OCI-LY7 (cell line): ENCODE measurements at regions not wholly inside any gene's neighbourhood (a gene's known extent, or its start where the extent isn't known, plus 50 kb on each side); places are given as distances from the start of the nearest gene placed in this dataset.

Experiments used
- BruUV-seq: library from RNA; stranded (reverse); fragments of 400-500 nt; replicated peaks from 2 replicates; lab custom pipeline; 2021; lab: Mats Ljungman, UMichigan
- CTCF ChIA-PET: fragments of 300-600 bp; sonication (Branson Sonifier 250); formaldehyde crosslinking; loops from one replicate; lab custom pipeline; 2022; ENCODE audit warnings: antibody characterized with exemption; ENCODE audit not compliant: unreplicated experiment; lab: Charles Lee
- POLR2A ChIA-PET: fragments of 300-600 bp; sonication (Branson Sonifier 250); formaldehyde crosslinking; loops from one replicate; lab custom pipeline; 2022; ENCODE audit warnings: antibody characterized with exemption; lab: Charles Lee
- DNase-seq: peaks from one replicate; pipeline ENCODE4 v3.0.0-alpha.2; 2015; ENCODE audit warnings: low spot score
- H2AFZ ChIP-seq: fragments of 200-600 bp; sonication (generic), shearing (Covaris generic); 2 replicates; pipeline ENCODE4 v1.6.1; 2014; ENCODE audit warnings: mild to moderate bottlenecking, antibody characterized with exemption, low read length, moderate library complexity
- H3K27ac ChIP-seq: fragments of 200-600 bp; sonication (generic); 2 replicates; pipeline ENCODE4 v1.5.1; 2014; ENCODE audit warnings: mixed run types, low read depth, mild to moderate bottlenecking, moderate library complexity, low read length, inconsistent platforms; ENCODE audit not compliant: poor library complexity, severe bottlenecking
- H3K36me3 ChIP-seq: fragments of 200-600 bp; sonication (generic); 2 replicates; pipeline ENCODE4 v1.6.1; 2014; ENCODE audit warnings: mild to moderate bottlenecking, antibody characterized with exemption, low read length, moderate library complexity, mixed read lengths; ENCODE audit not compliant: insufficient read depth
- H3K4me1 ChIP-seq: fragments of 200-600 bp; sonication (generic); 2 replicates; pipeline ENCODE4 v1.5.1; 2014; ENCODE audit warnings: mild to moderate bottlenecking, low read length; ENCODE audit not compliant: insufficient read depth, poor library complexity, severe bottlenecking
- H3K4me2 ChIP-seq: fragments of 200-600 bp; sonication (generic); 2 replicates; pipeline ENCODE4 v1.6.1; 2014; ENCODE audit warnings: mild to moderate bottlenecking, low read length
- H3K4me3 ChIP-seq: fragments of 200-600 bp; sonication (generic); 2 replicates; pipeline ENCODE4 v1.5.1; 2014; ENCODE audit warnings: mild to moderate bottlenecking, low read depth, low read length; ENCODE audit not compliant: poor library complexity, severe bottlenecking
- H3K79me2 ChIP-seq: fragments of 200-600 bp; sonication (generic); 2 replicates; pipeline ENCODE4 v1.6.1; 2016; ENCODE audit warnings: low read depth, mild to moderate bottlenecking, low read length, moderate library complexity, mixed read lengths; ENCODE audit not compliant: insufficient read depth
- H3K9me2 ChIP-seq: fragments of 200-600 bp; sonication (generic); 2 replicates; pipeline ENCODE4 v1.6.1; 2016; ENCODE audit warnings: mild to moderate bottlenecking, low read length, mixed read lengths; ENCODE audit not compliant: insufficient read depth
- H3K9me3 ChIP-seq: fragments of 200-600 bp; sonication (generic); 2 replicates; pipeline ENCODE4 v1.6.1; 2014; ENCODE audit warnings: mild to moderate bottlenecking, mixed run types, low read length, mixed read lengths
- H4K20me1 ChIP-seq: fragments of 200-600 bp; sonication (generic); 2 replicates; pipeline ENCODE4 v1.6.1; 2014; ENCODE audit warnings: mild to moderate bottlenecking, antibody characterized with exemption, low read length, moderate library complexity, mixed read lengths; ENCODE audit not compliant: insufficient read depth
- EZH2phosphoT487 ChIP-seq: fragments of 200-600 bp; sonication (generic); IDR thresholded peaks from 2 replicates; pipeline ENCODE4 v1.6.1; 2018; ENCODE audit warnings: low read depth, borderline replicate concordance, mild to moderate bottlenecking, mixed run types, antibody characterized with exemption, low read length, moderate library complexity, mixed read lengths
- intact Hi-C: fragments of 100-400 bp; cut with micrococcal nuclease; formaldehyde crosslinking; loops from one replicate; pipeline ENCODE4 v1.10.0; 2022; ENCODE audit not compliant: unreplicated experiment
- TF ChIP-seq, protein P1 (sequence below): fragments of 200-600 bp; sonication (generic); conservative IDR thresholded peaks from 2 replicates; pipeline ENCODE4 v1.5.1; 2014; ENCODE audit warnings: mild to moderate bottlenecking, antibody characterized with exemption, low read length, moderate library complexity, mixed read lengths

DNA sequence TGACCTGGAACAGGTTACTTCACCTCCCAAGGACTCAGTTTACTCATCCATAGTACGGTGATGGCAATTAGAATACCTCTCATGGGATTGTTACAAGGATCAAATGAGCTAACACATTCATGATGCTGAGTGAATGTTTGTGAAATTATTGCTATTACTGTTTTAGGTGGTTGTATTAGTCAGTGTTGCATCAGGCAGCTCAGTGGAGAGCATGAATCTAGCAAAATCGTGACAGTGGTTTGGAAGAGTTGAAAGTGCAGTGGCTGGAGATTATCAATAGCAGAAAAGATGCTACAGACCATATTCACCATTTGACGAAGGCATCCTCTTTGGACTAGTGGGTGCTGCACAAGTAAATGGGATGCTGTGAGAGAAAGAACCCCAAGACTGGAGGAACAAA, 50.4 kb upstream of the CTNNBL1 start:
- ChIA-PET CTCF (no interaction called here), POLR2A (no interaction called here)
- H3K4me1 ChIP-seq: no peaks in the 10 kb centered on the region
- BruUV-seq: no TSS peak
- no peaks in the 10 kb centered on the region for H3K36me3 ChIP-seq
- no peaks in the 10 kb centered on the region for H3K9me2 ChIP-seq
- H3K4me2 ChIP-seq: no peak overlapping the region
- intact Hi-C loops: no loop called here
- no peak overlapping the region for H3K4me3 ChIP-seq
- no peaks in the 10 kb centered on the region for H3K9me3 ChIP-seq
- H3K79me2 ChIP-seq: no peaks in the 10 kb centered on the region
- no peak for TF ChIP-seq EZH2phosphoT487
- TF ChIP-seq, protein P1, sequence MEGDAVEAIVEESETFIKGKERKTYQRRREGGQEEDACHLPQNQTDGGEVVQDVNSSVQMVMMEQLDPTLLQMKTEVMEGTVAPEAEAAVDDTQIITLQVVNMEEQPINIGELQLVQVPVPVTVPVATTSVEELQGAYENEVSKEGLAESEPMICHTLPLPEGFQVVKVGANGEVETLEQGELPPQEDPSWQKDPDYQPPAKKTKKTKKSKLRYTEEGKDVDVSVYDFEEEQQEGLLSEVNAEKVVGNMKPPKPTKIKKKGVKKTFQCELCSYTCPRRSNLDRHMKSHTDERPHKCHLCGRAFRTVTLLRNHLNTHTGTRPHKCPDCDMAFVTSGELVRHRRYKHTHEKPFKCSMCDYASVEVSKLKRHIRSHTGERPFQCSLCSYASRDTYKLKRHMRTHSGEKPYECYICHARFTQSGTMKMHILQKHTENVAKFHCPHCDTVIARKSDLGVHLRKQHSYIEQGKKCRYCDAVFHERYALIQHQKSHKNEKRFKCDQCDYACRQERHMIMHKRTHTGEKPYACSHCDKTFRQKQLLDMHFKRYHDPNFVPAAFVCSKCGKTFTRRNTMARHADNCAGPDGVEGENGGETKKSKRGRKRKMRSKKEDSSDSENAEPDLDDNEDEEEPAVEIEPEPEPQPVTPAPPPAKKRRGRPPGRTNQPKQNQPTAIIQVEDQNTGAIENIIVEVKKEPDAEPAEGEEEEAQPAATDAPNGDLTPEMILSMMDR: no peak
- no peaks in the 10 kb centered on the region for H4K20me1 ChIP-seq
- DNase-seq: no peak
- no peak overlapping the region for H3K27ac ChIP-seq
- H2AFZ ChIP-seq: no peak overlapping the region

DNA sequence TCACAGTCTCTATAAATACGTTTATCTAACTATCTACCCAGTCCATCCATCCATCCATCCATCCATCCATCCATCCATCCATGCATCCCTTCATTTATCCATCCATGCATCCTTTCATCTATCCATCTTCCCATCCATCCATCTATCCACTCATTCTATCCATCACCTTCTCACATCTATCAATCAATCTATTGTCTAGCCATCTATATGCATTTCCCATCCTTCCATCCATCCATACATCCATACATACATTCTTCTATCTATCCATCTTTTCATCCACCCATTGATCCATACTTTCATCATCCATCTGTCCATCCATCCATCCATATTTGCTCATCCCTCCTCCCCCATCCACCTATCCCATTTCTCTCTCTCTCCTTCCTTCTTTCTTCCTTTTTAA, 51.6 kb upstream of the CTNNBL1 start:
- Histone ChIP-seq H2AFZ (no peak overlapping the region), H3K79me2 (no peaks in the 10 kb centered on the region), H3K36me3 (no peaks in the 10 kb centered on the region), H3K4me2 (no peak overlapping the region), H3K9me2 (no peaks in the 10 kb centered on the region), H3K9me3 (no peaks in the 10 kb centered on the region), H4K20me1 (no peaks in the 10 kb centered on the region), H3K4me1 (no peaks in the 10 kb centered on the region), H3K4me3 (no peak overlapping the region), H3K27ac (no peak overlapping the region)
- no peak for DNase-seq
- CTCF ChIA-PET: no interaction called here
- TF ChIP-seq, protein P1: no peak
- POLR2A ChIA-PET: no interaction called here
- no TSS peak for BruUV-seq
- intact Hi-C loops: no loop called here

DNA sequence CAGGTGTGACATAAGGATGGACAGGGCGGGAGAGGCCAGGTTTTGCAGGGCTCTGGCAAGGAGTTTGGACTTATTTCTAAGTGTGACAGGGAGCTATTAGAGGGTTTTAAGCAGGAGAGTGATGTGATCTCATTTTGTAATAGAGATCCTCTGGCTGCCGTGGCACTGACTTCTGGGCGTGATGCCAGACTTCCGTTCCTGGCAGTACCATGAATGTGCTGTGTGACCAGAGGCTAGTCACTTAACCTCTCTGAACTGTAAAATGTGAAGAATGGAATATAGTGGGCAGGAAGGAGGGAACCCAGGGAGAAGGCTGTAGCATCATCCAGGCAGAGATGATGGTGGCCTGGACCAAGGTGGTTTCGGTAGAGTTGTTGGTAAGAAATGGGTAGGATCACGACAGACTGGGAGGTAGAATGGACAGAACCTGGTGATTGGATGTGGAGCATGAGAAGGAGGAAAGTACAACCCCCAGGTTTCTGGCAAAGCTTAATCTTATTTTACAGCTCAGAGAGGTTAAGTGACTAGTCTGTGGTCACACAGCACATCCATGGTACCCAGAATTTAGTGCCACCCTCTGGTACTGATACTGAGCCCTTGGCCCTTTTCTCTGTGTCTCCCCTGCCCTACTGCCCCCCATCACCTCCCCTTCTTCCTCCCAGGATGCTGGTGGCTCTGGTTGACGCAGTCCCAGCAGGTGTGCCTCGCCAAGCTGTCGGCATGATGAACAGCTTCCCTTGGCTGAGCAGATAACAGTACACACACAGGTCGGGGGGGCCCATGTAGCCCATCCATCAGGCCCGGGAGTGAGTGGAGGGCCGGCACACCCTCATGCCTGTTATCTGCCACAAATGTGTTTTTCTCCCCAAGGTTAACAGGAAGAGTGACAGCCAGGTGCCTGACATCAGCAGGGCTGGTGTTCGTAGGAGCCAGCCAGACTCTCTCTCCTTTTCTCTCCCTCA, 52.9 kb upstream of the CTNNBL1 start:
- POLR2A ChIA-PET: interaction anchor here (0.6 kb wide), 1 partner anchor 489 kb away, joined by 3 read pairs; no protein-coding TSS in a partner anchor
- no peaks in the 10 kb centered on the region for H4K20me1 ChIP-seq
- H2AFZ ChIP-seq: no peak overlapping the region
- no peak overlapping the region for H3K27ac ChIP-seq
- H3K9me3 ChIP-seq: no peaks in the 10 kb centered on the region
- CTCF ChIA-PET: no interaction called here
- no TSS peak for BruUV-seq
- H3K79me2 ChIP-seq: no peaks in the 10 kb centered on the region
- H3K4me2 ChIP-seq: no peak overlapping the region
- intact Hi-C loops: no loop called here
- no peaks in the 10 kb centered on the region for H3K36me3 ChIP-seq
- no peak for TF ChIP-seq EZH2phosphoT487
- TF ChIP-seq, protein P1: no peak
- H3K4me3 ChIP-seq: no peak overlapping the region
- H3K9me2 ChIP-seq: no peaks in the 10 kb centered on the region
- no peaks in the 10 kb centered on the region for H3K4me1 ChIP-seq
- DNase-seq: no peak
